Heart left ventricle (tissue), 16 donors: ENCODE measurements at regions not wholly inside any gene's neighbourhood (a gene's known extent, or its start where the extent isn't known, plus 50 kb on each side); places are given as distances from the start of the nearest gene placed in this dataset.

Experiments
- ATAC-seq, 4 donors: fragments of 200-7000 bp; cut with Tn5 transposase; one replicate each; pipeline ENCODE4 v1.9.1; 2020 to 2022; ENCODE audit warnings: moderate library complexity in 4 of 4, mild to moderate bottlenecking in 3 of 4, moderate number of reproducible peaks in 1 of 4
- DNase-seq, 5 donors: peaks; one replicate each; pipeline ENCODE4 v3.0.0-alpha.2; 2020
- H3K27ac ChIP-seq, 12 donors: fragments of 200-600 bp; sonication (generic) in 4 of 12; one replicate each; pipeline versions ENCODE4 v1.5.0 to v1.8.0; 2016 to 2022; ENCODE audit warnings: mild to moderate bottlenecking in 2 of 12
- H3K27me3 ChIP-seq, 9 donors: fragments of 200-600 bp; sonication (generic) in 2 of 9; one replicate each; pipeline versions ENCODE4 v1.5.1 to v1.8.0; 2016 to 2022; ENCODE audit warnings: mild to moderate bottlenecking in 3 of 9
- H3K36me3 ChIP-seq, 9 donors: fragments of 200-600 bp; sonication (generic) in 2 of 9; one replicate each; pipeline versions ENCODE4 v1.5.0 to v1.8.0; 2018 to 2022; ENCODE audit warnings: mild to moderate bottlenecking in 2 of 9
- H3K4me1 ChIP-seq, 12 donors: fragments of 200-600 bp; sonication (generic) in 4 of 12; one replicate each; pipeline versions ENCODE4 v1.5.0 to v1.8.0; 2016 to 2022; ENCODE audit warnings: mild to moderate bottlenecking in 3 of 12
- H3K4me3 ChIP-seq, 12 donors: fragments of 200-600 bp; sonication (generic) in 4 of 12; one replicate each; pipeline versions ENCODE4 v1.5.0 to v1.8.0; 2017 to 2022; ENCODE audit warnings: mild to moderate bottlenecking in 9 of 12, moderate library complexity in 4 of 12
- H3K9me3 ChIP-seq, 12 donors: fragments of 200-600 bp; sonication (generic) in 4 of 12; one replicate each; pipeline versions ENCODE4 v1.5.0 to v1.8.0; 2016 to 2022; ENCODE audit warnings: mild to moderate bottlenecking in 1 of 12
- POLR2A ChIP-seq, 2 donors: fragments of 450-650 bp; IDR thresholded peaks; one replicate each; pipeline ENCODE4 v1.6.1; 2017; ENCODE audit warnings: antibody characterized with exemption in 2 of 2, mild to moderate bottlenecking in 2 of 2, moderate library complexity in 2 of 2
- WGBS, 4 donors: extraction: QIAGEN DNeasy Blood & Tissue Kit in 2 of 4; methylation state at CpG; one replicate each; pipeline versions ENCODE4 v1.1.5 to v1.1.7; 2013 to 2018; 5-methylcytosine and 5-hydroxymethylcytosine counted together
- intact Hi-C, 10 donors: fragments of 100-400 bp; cut with DNase I; formaldehyde crosslinking; loops; one replicate each; pipeline versions ENCODE4 v1.11.1 to v1.14.2; 2022
- TF ChIP-seq, protein P1 (sequence below), 12 donors: fragments of 200-600 bp; sonication (generic) in 4 of 12; IDR thresholded peaks; one replicate each; pipeline versions ENCODE4 v1.5.0 to v1.8.0; 2018 to 2022; ENCODE audit warnings: antibody characterized with exemption in 12 of 12, mild to moderate bottlenecking in 5 of 12
- donor health status: ischemic (EF 13 %, LVEDD 7.1; RV severe dilation, severe dysfunction).
- donor health status: healthy with polysubstance abuse.
- donor health status: DM: no; HTN: yes; CAD: no.
- donor health status: DM: no; HTN: no; CAD: no.
- donor health status: ischemic (EF 25% LVEDD 6.9; RV normal size, moderate dysfunction).
- donor health status: ischemic (EF 25% LVEDD 5.7; RV mildly dilated, moderate dysfunction).
- donor health status: healthy.
- donor health status: DM: yes; HTN: yes; CAD: no.
- donor health status: ischemic (EF 35%, LVEDD 5.7; RV mildly dilated, moderate dysfunction).
- donor health status: nonischemic (EF 11% LVEDD 7.7; RV severe dilation, severe dysfunction).
- donor health status: DM: yes; HTN: yes; CAD: no.
- donor health status: PGD.
- donor health status: ischemic (EF 29% LVEDD 5.4; RV normal size, mild dysfunction).
- donor health status: nonischemic (EF 23%, LVEDD 6.1; RV moderate dilation, normal function).

DNA sequence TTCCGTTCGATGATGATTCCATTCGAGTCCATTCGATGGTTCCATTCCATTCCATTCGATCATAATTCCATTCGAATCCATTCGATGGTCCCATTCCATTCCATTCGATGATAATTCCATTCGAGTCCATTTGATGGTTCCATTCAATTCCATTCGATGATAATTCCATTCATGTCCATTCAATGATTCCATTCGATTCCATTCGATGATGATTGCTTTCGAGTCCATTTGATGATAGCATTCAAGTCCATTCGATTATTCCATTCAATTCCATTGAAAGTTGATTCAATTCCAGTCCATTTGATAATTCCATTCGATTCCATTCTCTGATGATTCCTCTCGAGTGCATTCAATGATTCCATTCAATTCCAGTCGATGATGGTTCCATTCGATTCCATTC is 3895.3 kb downstream of the SRGAP2C start:
- H3K27me3 ChIP-seq: peaks cover 0 to 2% (median 0%) of the 10 kb centered on the region in 9 donors

DNA sequence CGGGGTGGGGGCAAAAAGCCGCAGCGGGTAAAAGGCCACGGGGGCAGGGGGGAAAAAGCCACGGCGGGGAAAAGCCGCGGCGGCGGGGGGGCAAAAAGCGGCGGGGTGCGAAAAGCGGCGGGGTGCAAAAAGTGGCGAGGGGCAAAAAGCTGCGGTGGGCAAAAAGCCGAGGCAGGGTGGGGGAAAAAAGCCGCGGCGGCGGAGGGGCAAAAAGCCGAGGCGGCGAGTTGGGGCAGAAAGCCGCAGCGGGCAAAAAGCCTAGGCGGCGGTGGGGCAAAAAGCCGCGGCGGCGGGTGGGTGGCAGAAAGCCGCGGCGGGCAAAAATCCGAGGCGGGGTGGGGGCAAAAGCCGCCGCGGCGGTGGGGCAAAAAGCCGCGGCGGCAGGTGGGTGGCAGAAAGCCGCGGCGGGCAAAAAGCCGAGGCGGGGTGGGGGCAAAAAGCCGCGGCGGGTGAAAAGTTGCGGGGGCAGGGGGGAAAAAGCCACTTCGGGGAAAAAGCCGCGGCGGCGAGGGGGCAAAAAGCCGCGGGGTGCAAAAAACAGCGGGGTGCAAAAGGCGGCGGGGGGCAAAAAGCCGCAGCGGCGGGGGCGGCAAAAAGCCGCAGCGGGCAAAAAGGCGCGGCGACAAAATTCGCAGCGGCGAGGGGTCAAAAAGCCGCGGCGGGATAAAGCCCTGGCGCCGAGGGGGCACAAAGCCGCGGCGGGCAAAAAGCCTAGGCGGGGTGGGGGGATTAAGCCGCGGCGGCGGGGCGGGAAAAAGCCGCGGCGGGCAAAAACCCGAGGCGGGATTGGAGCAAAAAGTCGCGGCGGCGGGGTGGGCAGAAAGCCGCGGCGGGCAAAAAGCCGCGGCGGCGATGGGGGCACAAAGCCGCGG is 3901.2 kb downstream of the SRGAP2C start:
- no peak overlapping the region for H3K27ac ChIP-seq
- intact Hi-C loops: no loop called here
- peaks cover 0 to 26% (median 0%) of the 10 kb centered on the region in 9 donors for H3K27me3 ChIP-seq
- TF ChIP-seq POLR2A (IDR thresholded peaks at IDR 0.05): no peak
- TF ChIP-seq, protein P1, sequence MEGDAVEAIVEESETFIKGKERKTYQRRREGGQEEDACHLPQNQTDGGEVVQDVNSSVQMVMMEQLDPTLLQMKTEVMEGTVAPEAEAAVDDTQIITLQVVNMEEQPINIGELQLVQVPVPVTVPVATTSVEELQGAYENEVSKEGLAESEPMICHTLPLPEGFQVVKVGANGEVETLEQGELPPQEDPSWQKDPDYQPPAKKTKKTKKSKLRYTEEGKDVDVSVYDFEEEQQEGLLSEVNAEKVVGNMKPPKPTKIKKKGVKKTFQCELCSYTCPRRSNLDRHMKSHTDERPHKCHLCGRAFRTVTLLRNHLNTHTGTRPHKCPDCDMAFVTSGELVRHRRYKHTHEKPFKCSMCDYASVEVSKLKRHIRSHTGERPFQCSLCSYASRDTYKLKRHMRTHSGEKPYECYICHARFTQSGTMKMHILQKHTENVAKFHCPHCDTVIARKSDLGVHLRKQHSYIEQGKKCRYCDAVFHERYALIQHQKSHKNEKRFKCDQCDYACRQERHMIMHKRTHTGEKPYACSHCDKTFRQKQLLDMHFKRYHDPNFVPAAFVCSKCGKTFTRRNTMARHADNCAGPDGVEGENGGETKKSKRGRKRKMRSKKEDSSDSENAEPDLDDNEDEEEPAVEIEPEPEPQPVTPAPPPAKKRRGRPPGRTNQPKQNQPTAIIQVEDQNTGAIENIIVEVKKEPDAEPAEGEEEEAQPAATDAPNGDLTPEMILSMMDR (IDR thresholded peaks at IDR 0.05): no peak
- DNase-seq (peak in 1 of 5 donors; percentile 35), ATAC-seq (no peak)
- H3K36me3 ChIP-seq: no peaks in the 10 kb centered on the region
- peaks cover 0 to 44% (median 23%) of the 10 kb centered on the region in 12 donors for H3K9me3 ChIP-seq
- no peaks in the 10 kb centered on the region for H3K4me1 ChIP-seq
- no peak overlapping the region for H3K4me3 ChIP-seq
- WGBS, 4 donors: 55 to 63% (median 59%) methylated on average over 103 to 108 of the region's 108 CpGs

More for the DNA sequence above, 3895.3 kb downstream of the SRGAP2C start:
- WGBS, 4 donors: 65 to 73% (median 69%) methylated on average over 18 of the region's 18 CpGs
- Histone ChIP-seq H3K36me3 (no peaks in the 10 kb centered on the region), H3K4me3 (no peak overlapping the region), H3K9me3 (peaks cover 0 to 79% (median 39%) of the 10 kb centered on the region in 12 donors), H3K27ac (no peak overlapping the region), H3K4me1 (no peaks in the 10 kb centered on the region)
- no peak for TF ChIP-seq POLR2A (IDR thresholded peaks at IDR 0.05)
- TF ChIP-seq, protein P1 (IDR thresholded peaks at IDR 0.05): no peak
- intact Hi-C loops: no loop called here
- no peak for DNase-seq
- ATAC-seq: no peak

DNA sequence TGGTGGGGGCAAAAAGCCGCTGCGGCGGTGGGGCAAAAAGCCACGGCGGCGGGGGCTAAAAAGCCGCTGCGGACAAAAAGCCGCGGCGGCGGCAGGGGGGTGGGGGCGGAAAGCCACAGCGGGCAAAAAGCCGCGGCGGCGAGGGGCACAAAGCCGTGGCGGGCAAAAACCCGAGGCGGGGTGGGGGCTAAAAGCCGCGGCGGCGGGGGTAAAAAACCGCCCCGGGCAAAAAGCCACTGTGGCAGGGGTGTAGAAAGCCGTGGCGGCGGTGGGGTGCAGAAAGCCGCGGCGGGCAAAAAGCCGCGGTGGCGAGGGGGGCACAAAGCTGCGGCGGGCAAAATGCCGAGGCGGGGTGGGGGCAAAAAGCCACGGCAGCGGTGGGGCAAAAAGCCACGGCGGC is 3901.8 kb downstream of the SRGAP2C start:
- peaks cover 0 to 26% (median 0%) of the 10 kb centered on the region in 9 donors for H3K27me3 ChIP-seq
- ATAC-seq (no peak), DNase-seq (peak in 1 of 5 donors; percentile 51)
- H3K4me1 ChIP-seq: no peaks in the 10 kb centered on the region
- TF ChIP-seq, protein P1 (IDR thresholded peaks at IDR 0.05): no peak
- TF ChIP-seq POLR2A (IDR thresholded peaks at IDR 0.05): no peak
- WGBS, 4 donors: 45 to 57% (median 51%) methylated on average over 42 to 45 of the region's 45 CpGs
- intact Hi-C loops: no loop called here
- no peak overlapping the region for H3K27ac ChIP-seq
- H3K36me3 ChIP-seq: no peaks in the 10 kb centered on the region
- peaks cover 0 to 37% (median 19%) of the 10 kb centered on the region in 12 donors for H3K9me3 ChIP-seq
- H3K4me3 ChIP-seq: no peak overlapping the region

DNA sequence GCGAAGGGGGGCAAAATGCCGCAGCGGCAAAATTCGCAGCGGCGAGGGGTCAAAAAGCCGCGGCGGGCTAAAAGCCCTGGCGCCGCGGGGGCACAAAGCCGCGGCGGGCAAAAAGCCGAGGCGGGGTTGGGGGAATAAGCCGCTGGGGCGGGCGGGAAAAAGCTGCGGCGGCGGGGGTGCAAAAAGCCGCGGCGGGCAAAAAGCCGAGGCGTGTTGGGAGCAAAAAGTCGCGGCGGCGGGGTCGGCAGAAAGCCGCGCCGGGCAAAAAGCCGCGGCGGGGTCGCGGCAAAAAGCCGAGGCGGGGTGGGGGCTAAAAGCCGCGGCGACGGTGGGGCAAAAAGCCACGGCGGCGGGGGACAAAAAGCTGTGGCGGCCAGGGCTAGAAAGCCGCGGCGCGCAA is 3902.5 kb downstream of the SRGAP2C start:
- Histone ChIP-seq H3K27me3 (peaks cover 0 to 26% (median 0%) of the 10 kb centered on the region in 9 donors), H3K4me3 (no peak overlapping the region), H3K27ac (no peak overlapping the region), H3K36me3 (no peaks in the 10 kb centered on the region), H3K4me1 (no peaks in the 10 kb centered on the region), H3K9me3 (peaks cover 0 to 31% (median 14%) of the 10 kb centered on the region in 12 donors)
- intact Hi-C loops: no loop called here
- no peak for DNase-seq
- TF ChIP-seq, protein P1 (IDR thresholded peaks at IDR 0.05): no peak
- TF ChIP-seq POLR2A (IDR thresholded peaks at IDR 0.05): no peak
- no peak for ATAC-seq
- WGBS, 4 donors: 45 to 51% (median 47%) methylated on average over 54 to 55 of the region's 55 CpGs
